A549 (cell line): ENCODE measurements at regions not wholly inside any gene's neighbourhood (a gene's known extent, or its start where the extent isn't known, plus 50 kb on each side); places are given as distances from the start of the nearest gene placed in this dataset.

Experiments used
- ATAC-seq, 2 experiments: fragments of 200-7000 bp in 1 of 2; fragments of >200 bp in 1 of 2; cut with Nextera tagmentation in 1 of 2; cut with Tn5 transposase in 1 of 2; 3 replicates each; pipeline versions ENCODE4 v1.8.0 to v1.9.1; 2018 to 2020; ENCODE audit warnings: mild to moderate bottlenecking in 1 of 2, moderate library complexity in 1 of 2
- CTCF ChIA-PET: fragments of 300-600 bp; sonication (Branson Sonifier 250); formaldehyde crosslinking; extraction: SDS; loops from one replicate; lab custom pipeline; 2021; ENCODE audit warnings: antibody characterized with exemption, inconsistent platforms; lab: Yijun Ruan, JAX
- POLR2A ChIA-PET: fragments of 350-600 bp; formaldehyde crosslinking; extraction: SDS; loops from one replicate; lab custom pipeline; 2021; ENCODE audit warnings: antibody characterized with exemption, inconsistent platforms; lab: Yijun Ruan, JAX
- DNase-seq, 2 experiments: peaks; one replicate each; pipeline versions ENCODE4 v3.0.0 to v3.0.0-alpha.2; 2011 to 2016; ENCODE audit warnings: low read depth in 1 of 2, low spot score in 1 of 2
- FAIRE-seq: peaks from 2 replicates; lab custom pipeline; 2011; peaks lifted over from hg19 to GRCh38; lab: Jason Lieb, UNC
- H3K27ac ChIP-seq, 2 experiments: fragments of >200 bp; sonication (Bioruptor Twin); formaldehyde crosslinking; 3 replicates each; pipeline ENCODE4 v1.5.1; 2016 to 2017
- H3K4me1 ChIP-seq: fragments of >200 bp; sonication (Bioruptor Twin); formaldehyde crosslinking; 3 replicates; pipeline ENCODE4 v1.6.1; 2016
- H3K4me2 ChIP-seq: fragments of >200 bp; sonication (Bioruptor Twin); formaldehyde crosslinking; 3 replicates; pipeline ENCODE4 v1.6.1; 2016
- H3K4me3 ChIP-seq: fragments of >200 bp; sonication (Bioruptor Twin); formaldehyde crosslinking; 3 replicates; pipeline ENCODE4 v1.5.1; 2016
- H3K9me3 ChIP-seq: fragments of >200 bp; sonication (Bioruptor Twin); formaldehyde crosslinking; 3 replicates; pipeline ENCODE4 v1.6.1; 2016
- CHD2 ChIP-seq: fragments of 150-350 bp; IDR thresholded peaks from 2 replicates; pipeline ENCODE4 v1.6.1; 2014; ENCODE audit warnings: low read length; ENCODE audit not compliant: partially characterized antibody
- EHMT2 ChIP-seq: fragments of 200-600 bp; sonication (generic); IDR thresholded peaks from 2 replicates; pipeline ENCODE4 v1.6.1; 2016; ENCODE audit warnings: antibody characterized with exemption, low read depth, mild to moderate bottlenecking, moderate library complexity
- EP300 ChIP-seq, 2 experiments: fragments of >200 bp; sonication (Bioruptor Twin); formaldehyde crosslinking; IDR thresholded peaks; 2 replicates in 1 of 2; 3 replicates in 1 of 2; pipeline ENCODE4 v1.6.1; 2016 to 2017
- FOSB ChIP-seq: fragments of 250-450 bp; sonication (Bioruptor Pico); IDR thresholded peaks from 2 replicates; pipeline ENCODE4 v1.5.0; 2020; ENCODE audit warnings: mild to moderate bottlenecking, moderate library complexity
- FOSL2 ChIP-seq, 2 experiments: fragments of 450-650 bp in 1 of 2; fragments of >200 bp in 1 of 2; sonication (Bioruptor Twin) in 1 of 2; formaldehyde crosslinking; IDR thresholded peaks; 2 replicates each; pipeline versions ENCODE4 v1.5.0 to v1.6.1; 2016 to 2020; ENCODE audit warnings: mild to moderate bottlenecking in 1 of 2, moderate library complexity in 1 of 2
- HOXA7 ChIP-seq: fragments of 250-450 bp; sonication (Bioruptor Pico); IDR thresholded peaks from 2 replicates; pipeline ENCODE4 v1.5.0; 2020; ENCODE audit warnings: mild to moderate bottlenecking, moderate library complexity
- HOXB13 ChIP-seq: fragments of 250-450 bp; sonication (Bioruptor Pico); IDR thresholded peaks from 2 replicates; pipeline ENCODE4 v1.5.0; 2020; ENCODE audit warnings: low read depth, mild to moderate bottlenecking, moderate library complexity
- NFE2L2 ChIP-seq: fragments of 150-350 bp; conservative IDR thresholded peaks from 2 replicates; pipeline ENCODE4 v1.6.1; 2014; ENCODE audit warnings: low read length
- NR3C1 ChIP-seq: fragments of >200 bp; sonication (Bioruptor Twin); formaldehyde crosslinking; IDR thresholded peaks from 3 replicates; pipeline ENCODE4 v1.6.1; 2017
- POLR2AphosphoS2 ChIP-seq: conservative IDR thresholded peaks from 2 replicates; pipeline ENCODE4 v1.6.1; 2012; ENCODE audit warnings: low read length, improper control_type of control experiment, inconsistent platforms
- RAD21 ChIP-seq, 2 experiments: fragments of >200 bp in 1 of 2; sonication (Bioruptor Twin) in 1 of 2; formaldehyde crosslinking in 1 of 2; IDR thresholded peaks in 1 of 2; conservative IDR thresholded peaks in 1 of 2; 2 replicates in 1 of 2; 3 replicates in 1 of 2; pipeline ENCODE4 v1.6.1; 2012 to 2018; ENCODE audit warnings: inconsistent platforms in 1 of 2
- RARB ChIP-seq: fragments of 250-450 bp; sonication (Bioruptor Pico); IDR thresholded peaks from 2 replicates; pipeline ENCODE4 v1.8.0; 2021; ENCODE audit warnings: mild to moderate bottlenecking, moderate library complexity
- RFX5 ChIP-seq: fragments of 450-650 bp; IDR thresholded peaks from 2 replicates; pipeline ENCODE4 v1.7.1; 2014; ENCODE audit warnings: antibody characterized with exemption, mild to moderate bottlenecking, moderate library complexity
- SMC3 ChIP-seq: fragments of >200 bp; sonication (Bioruptor Twin); formaldehyde crosslinking; IDR thresholded peaks from 3 replicates; pipeline ENCODE4 v1.6.1; 2018; ENCODE audit warnings: inconsistent platforms
- ZFP36 ChIP-seq: fragments of 450-650 bp; IDR thresholded peaks from 2 replicates; pipeline ENCODE4 v1.6.1; 2014; ENCODE audit warnings: borderline replicate concordance; ENCODE audit not compliant: partially characterized antibody
- WGBS: methylation state at CpG from one replicate; pipeline ENCODE4 v1.1.6; 2017; ENCODE audit errors: missing lambda C conversion rate; 5-methylcytosine and 5-hydroxymethylcytosine counted together
- TF ChIP-seq, protein P1 (sequence below): IDR thresholded peaks from 2 replicates; pipeline ENCODE4 v1.6.1; 2012; ENCODE audit warnings: low read depth, borderline replicate concordance
- TF ChIP-seq, protein P2 (sequence below): IDR thresholded peaks from 2 replicates; pipeline ENCODE4 v1.6.1; 2012
- TF ChIP-seq, protein P3 (sequence below): fragments of 450-650 bp; IDR thresholded peaks from 2 replicates; pipeline ENCODE4 v1.6.1; 2014; ENCODE audit warnings: antibody characterized with exemption
- TF ChIP-seq, protein P4 (sequence below): fragments of 150-350 bp; IDR thresholded peaks from 2 replicates; pipeline ENCODE4 v1.6.1; 2014; ENCODE audit warnings: low read depth, mild to moderate bottlenecking, low read length
- TF ChIP-seq, protein P5 (sequence below): fragments of >200 bp; sonication (Bioruptor Twin); formaldehyde crosslinking; IDR thresholded peaks from 3 replicates; pipeline ENCODE4 v1.5.1; 2016
- TF ChIP-seq, protein P6 (sequence below): fragments of >200 bp; sonication (Bioruptor Twin); formaldehyde crosslinking; IDR thresholded peaks from 2 replicates; pipeline ENCODE4 v1.6.1; 2016

DNA sequence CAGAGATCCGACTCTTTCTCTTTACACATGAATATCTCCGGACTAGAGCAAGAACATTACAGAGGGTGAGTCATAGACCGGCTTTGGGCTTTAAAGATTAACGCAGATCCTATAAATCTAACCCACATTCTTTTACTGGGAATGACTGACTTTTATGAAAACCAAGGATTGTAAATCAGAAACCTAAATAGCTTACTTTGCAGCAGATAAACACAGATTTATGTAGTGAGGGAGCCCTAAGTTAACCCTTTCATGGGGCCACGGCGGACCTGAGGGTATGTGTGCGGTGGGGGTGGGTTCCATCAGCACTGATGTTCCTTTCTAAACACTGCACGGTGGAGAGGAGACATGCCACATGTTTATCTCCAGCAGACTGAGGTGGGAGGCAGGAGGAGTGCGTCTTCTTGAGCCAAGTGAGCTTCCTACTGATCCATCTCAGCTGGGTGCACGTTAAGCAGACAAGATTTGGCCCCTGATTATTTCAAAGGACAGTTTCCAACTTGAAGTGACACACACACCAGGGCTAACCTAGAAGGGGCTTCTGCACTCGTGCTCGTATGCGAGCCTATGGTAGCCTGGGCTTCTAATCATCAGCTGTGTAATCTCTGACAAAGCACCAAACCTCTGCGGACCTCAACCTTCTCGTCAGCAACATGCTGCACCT, 127.6 kb downstream of the WDR11 start:
- ATAC-seq (peak in 1 of 2 experiments; percentile 5; a peak in 2 of 6 replicates), DNase-seq (no peak), FAIRE-seq (no peak)
- Histone ChIP-seq H3K9me3 (peaks cover 7% of the 10 kb centered on the region; the same call in 2 of the 3 replicates), H3K4me2 (peak overlapping the region; percentile 83), H3K4me1 (0 out of 3 replicates have a peak, but pooled peaks cover 7% of the 10 kb centered on the region), H3K27ac (no peak overlapping the region), H3K4me3 (peak overlapping the region; percentile 42; the same call in 2 of the 3 replicates)
- 34% methylated on average over 15 of the region's 15 CpGs for WGBS
- POLR2A ChIA-PET, result no interaction called here
- CTCF ChIA-PET, result no interaction called here
- TF ChIP-seq FOSL2 (IDR thresholded peaks at IDR 0.05) (no peak), FOSL2 (CRISPR knock-in tag; IDR thresholded peaks at IDR 0.05) (0 out of 2 replicates have a peak, but pooled peaks have one; percentile 29), NFE2L2 (no peak)

DNA sequence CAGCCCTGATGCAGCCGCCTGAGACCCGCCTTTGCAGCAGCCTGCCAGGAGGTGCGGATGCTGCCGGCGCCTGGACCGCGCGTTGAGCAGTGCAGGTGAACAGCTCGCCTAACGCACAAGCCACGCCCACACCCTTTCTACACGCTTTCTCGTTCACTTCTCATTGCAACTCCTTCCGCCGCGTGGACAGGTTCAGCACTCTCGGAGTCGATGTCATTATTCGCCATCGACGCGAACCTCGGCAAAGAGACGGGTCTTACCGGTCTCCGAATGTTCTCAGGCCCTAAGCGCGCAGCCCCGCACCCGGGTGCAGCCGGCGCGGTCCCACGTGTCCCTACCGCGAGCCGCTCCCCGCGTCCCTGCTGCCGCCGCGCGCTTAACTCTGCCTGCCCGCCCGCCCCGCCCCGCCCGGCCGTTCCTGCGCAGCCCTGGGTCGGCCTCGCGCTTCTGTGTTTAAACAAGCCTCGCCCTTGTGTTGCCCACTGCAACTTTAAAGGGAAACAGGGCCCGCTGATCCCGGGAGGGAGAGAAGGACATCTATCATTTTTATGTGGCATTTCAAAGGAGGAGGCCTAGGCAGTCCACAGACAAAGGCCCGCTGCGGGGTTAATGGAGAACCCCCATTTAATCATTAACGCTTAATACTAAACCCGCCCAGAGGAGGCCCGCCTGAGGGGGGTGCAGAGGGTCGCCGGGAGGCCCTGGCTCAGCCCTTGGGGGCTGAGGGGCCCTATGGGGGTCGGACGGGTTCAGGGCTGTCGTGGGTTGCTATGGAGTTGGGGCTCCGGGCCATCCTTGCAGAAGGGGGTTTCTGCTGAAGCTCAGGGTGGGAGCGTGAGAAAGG, 128.5 kb downstream of the WDR11 start:
- Histone ChIP-seq H3K4me2 (peak overlapping the region; percentile 83), H3K4me3 (peak overlapping the region; percentile 42), H3K9me3 (peaks cover 7% of the 10 kb centered on the region; the same call in 2 of the 3 replicates), H3K4me1 (0 out of 3 replicates have a peak, but pooled peaks cover 7% of the 10 kb centered on the region), H3K27ac (peak overlapping the region in 1 of 2 experiments; percentile 62; a peak in 2 of 6 replicates)
- ChIA-PET POLR2A (no interaction called here), CTCF (no interaction called here)
- no peak for FAIRE-seq
- DNase-seq, result peak; percentile 35 to 44
- peak; percentile 76 to 80 for ATAC-seq
- TF ChIP-seq, protein P1, sequence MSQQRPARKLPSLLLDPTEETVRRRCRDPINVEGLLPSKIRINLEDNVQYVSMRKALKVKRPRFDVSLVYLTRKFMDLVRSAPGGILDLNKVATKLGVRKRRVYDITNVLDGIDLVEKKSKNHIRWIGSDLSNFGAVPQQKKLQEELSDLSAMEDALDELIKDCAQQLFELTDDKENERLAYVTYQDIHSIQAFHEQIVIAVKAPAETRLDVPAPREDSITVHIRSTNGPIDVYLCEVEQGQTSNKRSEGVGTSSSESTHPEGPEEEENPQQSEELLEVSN, result peak; percentile 64
- TF ChIP-seq, protein P2, sequence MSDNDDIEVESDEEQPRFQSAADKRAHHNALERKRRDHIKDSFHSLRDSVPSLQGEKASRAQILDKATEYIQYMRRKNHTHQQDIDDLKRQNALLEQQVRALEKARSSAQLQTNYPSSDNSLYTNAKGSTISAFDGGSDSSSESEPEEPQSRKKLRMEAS, result peak; percentile 62
- no peak for TF ChIP-seq CHD2
- WGBS, result 8% methylated on average over 44 of the region's 68 CpGs

DNA sequence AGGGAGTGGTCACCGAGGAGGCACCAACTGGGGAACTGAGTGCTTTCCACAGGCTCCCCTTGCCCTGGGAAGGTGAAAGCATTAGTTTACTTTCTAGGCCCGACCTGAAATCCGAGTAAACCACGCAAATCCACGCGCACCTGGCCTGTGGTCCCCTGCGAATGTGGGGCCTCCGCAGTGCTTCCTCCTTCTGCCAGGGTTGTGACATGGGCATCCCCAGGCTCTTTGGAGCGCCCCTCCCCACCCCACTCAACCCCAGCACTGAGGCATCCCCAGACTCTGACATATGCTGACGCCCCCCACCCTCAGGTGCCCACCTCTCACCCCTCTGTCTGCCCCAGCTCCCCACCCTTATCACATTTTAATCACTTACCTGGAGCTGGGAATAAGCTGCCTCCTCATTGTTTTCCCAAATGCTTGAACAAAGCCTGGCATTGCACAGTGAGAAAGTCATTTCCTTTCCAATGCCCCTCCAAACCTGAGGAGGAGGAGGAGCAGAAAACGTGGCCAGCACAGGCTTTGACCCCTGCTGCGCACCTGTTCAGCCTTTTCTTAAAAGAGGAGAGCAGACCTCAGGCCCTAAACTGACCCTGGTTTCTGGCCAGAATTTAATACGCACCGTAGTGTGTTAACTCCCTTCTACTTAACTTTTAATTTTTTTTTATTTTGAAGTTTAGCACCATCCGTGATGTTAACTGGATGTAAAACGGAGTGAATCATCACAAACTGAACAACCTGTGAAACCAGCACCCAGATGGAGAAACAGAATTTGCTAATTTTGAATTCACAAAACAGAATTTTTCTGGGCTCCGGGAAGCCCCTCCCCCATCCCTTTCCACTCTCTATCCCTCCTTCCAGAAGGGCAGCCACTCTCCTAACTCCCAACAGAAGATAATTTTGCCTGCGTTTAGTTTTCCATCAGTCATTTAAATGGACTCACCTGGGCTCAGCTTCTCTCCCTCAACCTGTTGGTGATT, 129.4 kb downstream of the WDR11 start:
- POLR2A ChIA-PET, result no interaction called here
- CTCF ChIA-PET, result no interaction called here
- 78% methylated on average over 18 of the region's 18 CpGs for WGBS
- H3K9me3 ChIP-seq, result no peaks in the 10 kb centered on the region
- H3K27ac ChIP-seq, result no peak overlapping the region
- no peak for DNase-seq
- no peak overlapping the region for H3K4me3 ChIP-seq
- ATAC-seq, result no peak; a peak in 1 of 6 replicates
- TF ChIP-seq EHMT2 (no peak), EP300 (IDR thresholded peaks at IDR 0.05) (no peak), FOSB (CRISPR knock-in tag) (no peak), RARB (CRISPR knock-in tag) (no peak), RFX5 (no peak), HOXB13 (CRISPR knock-in tag) (no peak), SMC3 (no peak), RAD21 (conservative IDR thresholded peaks at IDR 0.05 in 1 of 2, IDR thresholded peaks at IDR 0.05 in 1 of 2) (no peak), NR3C1 (no peak), NFE2L2 (no peak), POLR2AphosphoS2 (no peak), ZFP36 (no peak), HOXA7 (CRISPR knock-in tag) (no peak), CHD2 (no peak)
- TF ChIP-seq, protein P3, sequence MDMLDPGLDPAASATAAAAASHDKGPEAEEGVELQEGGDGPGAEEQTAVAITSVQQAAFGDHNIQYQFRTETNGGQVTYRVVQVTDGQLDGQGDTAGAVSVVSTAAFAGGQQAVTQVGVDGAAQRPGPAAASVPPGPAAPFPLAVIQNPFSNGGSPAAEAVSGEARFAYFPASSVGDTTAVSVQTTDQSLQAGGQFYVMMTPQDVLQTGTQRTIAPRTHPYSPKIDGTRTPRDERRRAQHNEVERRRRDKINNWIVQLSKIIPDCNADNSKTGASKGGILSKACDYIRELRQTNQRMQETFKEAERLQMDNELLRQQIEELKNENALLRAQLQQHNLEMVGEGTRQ, result no peak
- TF ChIP-seq, protein P4, sequence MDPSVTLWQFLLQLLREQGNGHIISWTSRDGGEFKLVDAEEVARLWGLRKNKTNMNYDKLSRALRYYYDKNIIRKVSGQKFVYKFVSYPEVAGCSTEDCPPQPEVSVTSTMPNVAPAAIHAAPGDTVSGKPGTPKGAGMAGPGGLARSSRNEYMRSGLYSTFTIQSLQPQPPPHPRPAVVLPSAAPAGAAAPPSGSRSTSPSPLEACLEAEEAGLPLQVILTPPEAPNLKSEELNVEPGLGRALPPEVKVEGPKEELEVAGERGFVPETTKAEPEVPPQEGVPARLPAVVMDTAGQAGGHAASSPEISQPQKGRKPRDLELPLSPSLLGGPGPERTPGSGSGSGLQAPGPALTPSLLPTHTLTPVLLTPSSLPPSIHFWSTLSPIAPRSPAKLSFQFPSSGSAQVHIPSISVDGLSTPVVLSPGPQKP, result no peak
- TF ChIP-seq, protein P5, sequence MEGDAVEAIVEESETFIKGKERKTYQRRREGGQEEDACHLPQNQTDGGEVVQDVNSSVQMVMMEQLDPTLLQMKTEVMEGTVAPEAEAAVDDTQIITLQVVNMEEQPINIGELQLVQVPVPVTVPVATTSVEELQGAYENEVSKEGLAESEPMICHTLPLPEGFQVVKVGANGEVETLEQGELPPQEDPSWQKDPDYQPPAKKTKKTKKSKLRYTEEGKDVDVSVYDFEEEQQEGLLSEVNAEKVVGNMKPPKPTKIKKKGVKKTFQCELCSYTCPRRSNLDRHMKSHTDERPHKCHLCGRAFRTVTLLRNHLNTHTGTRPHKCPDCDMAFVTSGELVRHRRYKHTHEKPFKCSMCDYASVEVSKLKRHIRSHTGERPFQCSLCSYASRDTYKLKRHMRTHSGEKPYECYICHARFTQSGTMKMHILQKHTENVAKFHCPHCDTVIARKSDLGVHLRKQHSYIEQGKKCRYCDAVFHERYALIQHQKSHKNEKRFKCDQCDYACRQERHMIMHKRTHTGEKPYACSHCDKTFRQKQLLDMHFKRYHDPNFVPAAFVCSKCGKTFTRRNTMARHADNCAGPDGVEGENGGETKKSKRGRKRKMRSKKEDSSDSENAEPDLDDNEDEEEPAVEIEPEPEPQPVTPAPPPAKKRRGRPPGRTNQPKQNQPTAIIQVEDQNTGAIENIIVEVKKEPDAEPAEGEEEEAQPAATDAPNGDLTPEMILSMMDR, result no peak
- TF ChIP-seq, protein P6, sequence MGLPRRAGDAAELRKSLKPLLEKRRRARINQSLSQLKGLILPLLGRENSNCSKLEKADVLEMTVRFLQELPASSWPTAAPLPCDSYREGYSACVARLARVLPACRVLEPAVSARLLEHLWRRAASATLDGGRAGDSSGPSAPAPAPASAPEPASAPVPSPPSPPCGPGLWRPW, result no peak
- TF ChIP-seq, protein P1, result no peak
- 0 out of 3 replicates have a peak, but pooled peaks cover 7% of the 10 kb centered on the region for H3K4me1 ChIP-seq
- no peak for FAIRE-seq
- H3K4me2 ChIP-seq, result peak overlapping the region; percentile 83; the same call in 1 of the 3 replicates
